PC-9 (cell line): ENCODE measurements at regions not wholly inside any gene's neighbourhood (a gene's known extent, or its start where the extent isn't known, plus 50 kb on each side); places are given as distances from the start of the nearest gene placed in this dataset.
A peak's percentile ranks its signal among the peaks of the same experiment; 100 is the strongest.

Experiments used
- BruUV-seq: library from RNA; stranded (reverse); fragments of 400-500 nt; replicated peaks from 2 replicates; lab custom pipeline; 2021; lab: Mats Ljungman, UMichigan
- CTCF ChIA-PET: fragments of 300-600 bp; sonication (Branson Sonifier 250); formaldehyde crosslinking; loops from one replicate; lab custom pipeline; 2022; ENCODE audit warnings: antibody characterized with exemption; lab: Charles Lee
- POLR2A ChIA-PET: fragments of 300-600 bp; sonication (Branson Sonifier 250); formaldehyde crosslinking; loops from one replicate; lab custom pipeline; 2022; ENCODE audit warnings: antibody characterized with exemption; ENCODE audit not compliant: unreplicated experiment; lab: Charles Lee
- DNase-seq, 2 experiments: peaks; one replicate each; pipeline versions ENCODE4 v3.0.0 to v3.0.0-alpha.2; 2015 to 2022; ENCODE audit warnings: mixed read lengths in 1 of 2
- H2AFZ ChIP-seq: fragments of 200-600 bp; sonication (generic); 2 replicates; pipeline ENCODE4 v1.8.1; 2017; ENCODE audit warnings: antibody characterized with exemption
- H3F3A ChIP-seq: fragments of 200-600 bp; sonication (generic); 2 replicates; pipeline ENCODE4 v1.8.1; 2017; ENCODE audit warnings: antibody characterized with exemption, mild to moderate bottlenecking, low read depth; ENCODE audit not compliant: insufficient read depth
- H3K27ac ChIP-seq: fragments of 200-600 bp; sonication (generic); 2 replicates; pipeline ENCODE4 v1.6.1; 2016; ENCODE audit warnings: mixed run types
- H3K27me3 ChIP-seq: fragments of 200-600 bp; sonication (generic); 2 replicates; pipeline ENCODE4 v1.6.1; 2016; ENCODE audit warnings: low read depth, mixed run types; ENCODE audit not compliant: insufficient read depth
- H3K36me3 ChIP-seq: fragments of 200-600 bp; sonication (generic); 2 replicates; pipeline ENCODE4 v1.6.1; 2016; ENCODE audit warnings: low read depth, mixed run types
- H3K4me1 ChIP-seq: fragments of 200-600 bp; sonication (generic); replicated peaks from 2 replicates; pipeline ENCODE4 v1.6.1; 2016; ENCODE audit warnings: mixed run types; ENCODE audit not compliant: insufficient read depth
- H3K4me2 ChIP-seq: fragments of 200-600 bp; sonication (generic); 2 replicates; pipeline ENCODE4 v1.6.1; 2017; ENCODE audit warnings: mixed run types
- H3K4me3 ChIP-seq: fragments of 200-600 bp; sonication (generic); 2 replicates; pipeline ENCODE4 v1.6.1; 2016; ENCODE audit warnings: mixed run types
- H3K79me2 ChIP-seq: fragments of 200-600 bp; sonication (generic); 2 replicates; pipeline ENCODE4 v1.6.1; 2017; ENCODE audit warnings: low read depth, mixed run types
- H3K9me2 ChIP-seq: fragments of 200-600 bp; sonication (generic); 2 replicates; pipeline ENCODE4 v1.8.1; 2017; ENCODE audit warnings: mild to moderate bottlenecking; ENCODE audit not compliant: insufficient read depth
- H3K9me3 ChIP-seq: fragments of 200-600 bp; sonication (generic); 2 replicates; pipeline ENCODE4 v1.8.1; 2016; ENCODE audit warnings: low read depth; ENCODE audit not compliant: insufficient read depth
- H4K20me1 ChIP-seq: fragments of 200-600 bp; sonication (generic); 2 replicates; pipeline ENCODE4 v1.8.1; 2017; ENCODE audit not compliant: insufficient read depth
- CTCF ChIP-seq: fragments of 200-600 bp; sonication (generic); conservative IDR thresholded peaks from 2 replicates; pipeline ENCODE4 v1.6.1; 2017; ENCODE audit warnings: mixed run types, antibody characterized with exemption, mild to moderate bottlenecking, moderate library complexity
- EZH2 ChIP-seq: fragments of 200-600 bp; sonication (generic); IDR thresholded peaks from 2 replicates; pipeline ENCODE4 v1.8.0; 2017; ENCODE audit warnings: antibody characterized with exemption, low read depth
- intact Hi-C: fragments of 100-400 bp; cut with micrococcal nuclease; formaldehyde crosslinking; loops from one replicate; pipeline ENCODE4 v1.10.0; 2022; ENCODE audit not compliant: unreplicated experiment

- TF ChIP-seq CTCF = no peak
- TF ChIP-seq EZH2 = no peak
- Histone ChIP-seq H3K4me1 (0 out of 2 replicates have a peak, but pooled peaks cover 6% of the 10 kb centered on the region), H3K79me2 (no peaks in the 10 kb centered on the region), H3K27me3 (peaks cover 8% of the 10 kb centered on the region; the same call in 1 of the 2 replicates), H3F3A (peaks cover 5% of the 10 kb centered on the region; the same call in 1 of the 2 replicates), H3K4me2 (no peak overlapping the region), H3K9me2 (no peaks in the 10 kb centered on the region), H2AFZ (no peak overlapping the region), H3K27ac (peak overlapping the region; percentile 67; the same call in 1 of the 2 replicates), H3K4me3 (no peak overlapping the region), H3K9me3 (0 out of 2 replicates have a peak, but pooled peaks cover 2% of the 10 kb centered on the region), H4K20me1 (no peaks in the 10 kb centered on the region), H3K36me3 (no peaks in the 10 kb centered on the region)
- intact Hi-C loops = no loop called here
- CTCF ChIA-PET = no interaction called here
- no TSS peak for BruUV-seq
- no peak for DNase-seq
- POLR2A ChIA-PET = no interaction called here
Measured at GRCh38 chr12:115011703-115012102, 327.7 kb upstream of the TBX3 start.

DNA sequence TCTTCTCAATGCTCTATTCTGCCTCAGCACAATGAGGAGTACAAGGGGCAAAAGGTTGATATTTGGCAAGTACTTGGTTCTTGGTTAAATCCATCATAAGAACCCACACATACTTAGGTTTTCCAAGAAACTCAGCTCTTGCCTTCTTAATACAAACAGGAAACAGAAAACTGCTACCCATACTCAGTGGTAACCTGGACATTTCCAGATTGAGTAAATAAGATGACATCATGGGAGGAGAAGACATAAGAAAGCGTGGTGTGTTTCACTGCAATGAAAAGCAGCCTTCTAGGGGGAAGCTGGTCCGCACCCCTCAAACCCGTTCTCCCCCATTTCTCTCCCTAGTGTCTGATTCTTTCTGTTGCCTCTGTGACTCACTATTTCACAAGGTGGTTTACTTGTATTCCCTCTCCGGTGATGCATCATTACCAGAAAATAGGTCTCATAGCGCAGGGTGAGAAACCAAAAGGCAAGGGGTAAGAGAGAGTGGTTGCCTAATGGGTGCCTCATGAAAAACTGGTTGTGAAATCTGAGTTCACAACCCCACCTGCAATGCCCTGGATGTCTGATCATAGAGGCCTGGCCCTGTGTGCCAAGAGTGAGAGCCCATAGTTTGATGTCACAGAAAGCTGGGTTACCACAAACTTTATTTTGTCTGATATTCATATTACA lies 326.5 kb upstream of the TBX3 start:
- 0 out of 2 replicates have a peak, but pooled peaks cover 2% of the 10 kb centered on the region for H3K9me3 ChIP-seq
- intact Hi-C loops = no loop called here
- 0 out of 2 replicates have a peak, but pooled peaks cover 6% of the 10 kb centered on the region for H3K4me1 ChIP-seq
- no peak overlapping the region for H3K4me2 ChIP-seq
- ChIA-PET POLR2A (no interaction called here), CTCF (no interaction called here)
- H3K27ac ChIP-seq = peak overlapping the region; percentile 67
- H3K36me3 ChIP-seq = no peaks in the 10 kb centered on the region
- peaks cover 8% of the 10 kb centered on the region; the same call in 1 of the 2 replicates for H3K27me3 ChIP-seq
- H3K9me2 ChIP-seq = no peaks in the 10 kb centered on the region
- TF ChIP-seq CTCF = no peak
- H3F3A ChIP-seq = peaks cover 5% of the 10 kb centered on the region; the same call in 1 of the 2 replicates
- BruUV-seq = no TSS peak
- H3K79me2 ChIP-seq = no peaks in the 10 kb centered on the region
- no peaks in the 10 kb centered on the region for H4K20me1 ChIP-seq
- no peak overlapping the region for H2AFZ ChIP-seq
- no peak overlapping the region for H3K4me3 ChIP-seq
- peak in 1 of 2 experiments; percentile 54 for DNase-seq

DNA sequence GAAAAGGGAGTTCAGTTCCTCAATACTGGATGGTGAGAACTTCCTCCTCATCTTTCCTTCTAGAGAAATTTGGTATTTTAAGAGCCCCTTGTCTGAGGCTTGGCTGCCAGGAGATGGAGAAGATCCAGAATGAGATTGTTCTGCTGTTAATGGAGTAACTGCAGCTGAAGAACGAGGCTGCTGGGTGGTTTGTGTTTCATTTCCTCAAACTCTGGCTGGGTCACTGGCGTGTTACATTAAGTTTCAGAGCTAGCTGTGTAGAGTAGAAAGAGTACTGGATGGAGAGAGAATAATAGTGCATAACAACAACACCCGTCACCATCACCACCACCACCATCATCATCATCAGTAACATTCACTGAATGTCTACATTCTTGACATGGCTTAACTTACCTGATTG lies 325.0 kb upstream of the TBX3 start:
- CTCF ChIA-PET = no interaction called here
- intact Hi-C loops = no loop called here

More for the DNA sequence above, 325.0 kb upstream of the TBX3 start:
- Histone ChIP-seq H3K9me3 (0 out of 2 replicates have a peak, but pooled peaks cover 2% of the 10 kb centered on the region), H3K27me3 (peaks cover 6% of the 10 kb centered on the region), H3K27ac (no peak overlapping the region), H4K20me1 (no peaks in the 10 kb centered on the region), H3K9me2 (no peaks in the 10 kb centered on the region), H3K4me2 (no peak overlapping the region), H2AFZ (no peak overlapping the region), H3K36me3 (no peaks in the 10 kb centered on the region), H3K79me2 (no peaks in the 10 kb centered on the region), H3K4me1 (0 out of 2 replicates have a peak, but pooled peaks cover 6% of the 10 kb centered on the region), H3F3A (peaks cover 5% of the 10 kb centered on the region; the same call in 1 of the 2 replicates), H3K4me3 (no peak overlapping the region)
- TF ChIP-seq CTCF = no peak
- TF ChIP-seq EZH2 = no peak
- POLR2A ChIA-PET = no interaction called here
- BruUV-seq = no TSS peak
- DNase-seq = no peak
